ENCODE measurements at regions not wholly inside any gene's neighbourhood (a gene's known extent, or its start where the extent isn't known, plus 50 kb on each side); places are given as distances from the start of the nearest gene placed in this dataset.
"Not testable (repeated sequence)": the region's sequence is repeated elsewhere in the genome, so short reads cannot be mapped to it uniquely, and the experiment has no call there.

DNA sequence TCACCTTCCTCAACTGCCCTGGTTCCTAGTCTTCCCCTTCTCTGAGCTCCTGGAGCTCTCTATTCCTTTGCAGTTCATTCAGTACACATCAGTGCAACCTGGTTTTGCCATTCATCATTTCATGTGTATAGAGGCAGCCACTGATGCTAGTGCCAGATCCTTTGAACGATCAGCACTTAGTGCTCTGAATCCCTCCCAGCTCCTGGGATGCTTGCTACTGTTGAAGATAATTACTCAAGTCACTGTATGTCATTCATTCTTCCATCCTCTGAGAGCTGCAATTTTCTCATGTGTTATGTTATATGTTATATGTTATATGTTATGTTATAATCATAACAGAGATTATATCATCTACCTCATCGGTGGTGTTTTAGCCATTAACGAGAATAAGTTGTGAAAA is 98.5 kb upstream of the UXS1 start:
- no peak for DNase-seq (ENCODE audit: low read depth)

DNA sequence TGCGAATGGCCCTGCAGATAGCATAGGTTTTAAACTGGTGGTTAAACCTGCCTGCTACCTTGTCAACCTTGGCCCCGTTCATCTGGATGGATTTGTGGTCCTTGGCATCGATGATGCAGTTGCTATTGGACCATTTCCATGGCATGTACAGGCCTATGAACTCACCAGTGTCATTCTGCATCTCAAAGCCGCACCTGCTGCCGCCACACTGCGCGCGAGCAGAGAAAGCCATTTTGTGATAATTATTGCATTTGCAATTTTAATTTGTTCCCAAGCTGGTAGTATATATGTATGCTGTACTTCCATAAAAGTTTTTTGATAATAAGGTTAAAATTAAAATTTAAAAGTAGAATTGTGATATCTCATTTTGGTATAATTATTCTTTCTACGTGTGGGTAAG is 94.8 kb upstream of the UXS1 start:
- DNase-seq (ENCODE audit: low read depth), result no peak

DNA sequence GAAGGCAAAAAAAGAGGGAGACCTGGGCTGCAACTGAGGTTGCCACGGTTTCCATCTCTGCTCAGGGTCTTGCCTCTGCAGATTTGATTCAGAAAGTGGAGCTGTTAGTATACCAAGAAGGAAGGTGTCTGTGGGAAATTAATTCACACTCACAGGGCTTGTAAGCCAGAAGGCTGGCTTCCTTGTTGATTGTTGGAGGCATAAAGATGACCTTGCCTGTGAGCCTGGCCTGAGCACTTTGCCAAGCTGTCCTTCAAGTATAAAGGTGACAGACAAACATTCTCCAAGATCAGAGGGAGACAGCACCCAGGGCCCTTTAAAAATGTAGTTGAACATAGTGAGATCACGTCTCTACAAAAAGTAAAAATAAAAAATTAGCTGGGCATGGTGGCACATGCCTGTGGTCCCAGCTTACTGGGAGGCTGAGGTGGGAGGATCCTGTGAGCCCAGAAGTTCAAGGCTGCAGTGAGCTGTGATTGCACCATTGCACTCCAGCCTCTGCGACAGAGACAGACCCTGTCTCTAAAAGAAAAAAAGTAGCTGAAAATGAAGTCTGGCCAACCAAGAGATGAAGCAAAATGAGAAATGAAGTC is 91.2 kb upstream of the UXS1 start:
- DNase-seq (ENCODE audit: low read depth), result no peak

DNA sequence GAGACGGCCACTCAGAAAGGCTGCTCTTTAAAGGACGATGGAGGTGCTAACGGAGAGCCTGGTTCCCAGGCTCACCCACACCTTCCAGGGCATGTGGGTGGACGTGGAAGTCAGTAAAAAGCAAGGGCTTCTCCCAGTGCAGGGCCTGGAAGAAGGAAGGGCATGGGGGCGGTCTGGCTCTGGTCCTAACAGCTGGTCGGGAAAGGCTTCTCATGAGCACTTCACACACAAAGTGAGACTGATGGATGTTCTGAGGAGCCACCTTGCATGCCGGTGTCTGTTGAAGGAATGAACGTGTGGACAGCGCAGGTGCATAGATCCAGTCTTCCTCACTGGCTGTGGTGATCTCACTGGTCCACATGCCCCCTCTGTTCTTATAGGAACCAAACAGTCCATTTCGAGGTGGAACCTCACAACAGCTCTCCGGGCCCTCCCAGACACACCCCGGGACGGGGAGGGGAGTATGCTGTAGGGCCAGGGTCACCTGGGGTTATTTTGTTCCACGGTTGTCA is 90.6 kb upstream of the UXS1 start:
- no peak for DNase-seq (ENCODE audit: low read depth)

DNA sequence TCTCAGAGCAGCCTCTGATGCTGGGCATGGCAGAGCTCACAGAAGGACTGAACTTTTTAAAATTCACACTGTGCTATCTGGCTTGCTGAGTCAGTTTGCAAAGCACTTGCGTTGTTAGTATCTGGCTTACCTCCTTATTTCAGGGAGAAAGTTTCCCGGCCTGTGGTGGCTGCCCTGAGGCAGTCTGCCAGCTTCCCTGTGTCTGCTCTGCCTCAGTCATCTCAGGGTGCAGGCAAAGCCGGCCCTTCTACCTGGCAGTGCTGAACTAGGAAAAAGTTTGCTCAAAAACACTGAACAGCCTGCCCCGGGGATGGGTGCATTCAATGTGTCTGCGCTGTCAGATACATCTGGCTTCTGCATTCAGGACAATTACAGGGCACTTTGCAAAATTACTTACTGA is 90.2 kb upstream of the UXS1 start:
- no peak for DNase-seq (ENCODE audit: low read depth)

DNA sequence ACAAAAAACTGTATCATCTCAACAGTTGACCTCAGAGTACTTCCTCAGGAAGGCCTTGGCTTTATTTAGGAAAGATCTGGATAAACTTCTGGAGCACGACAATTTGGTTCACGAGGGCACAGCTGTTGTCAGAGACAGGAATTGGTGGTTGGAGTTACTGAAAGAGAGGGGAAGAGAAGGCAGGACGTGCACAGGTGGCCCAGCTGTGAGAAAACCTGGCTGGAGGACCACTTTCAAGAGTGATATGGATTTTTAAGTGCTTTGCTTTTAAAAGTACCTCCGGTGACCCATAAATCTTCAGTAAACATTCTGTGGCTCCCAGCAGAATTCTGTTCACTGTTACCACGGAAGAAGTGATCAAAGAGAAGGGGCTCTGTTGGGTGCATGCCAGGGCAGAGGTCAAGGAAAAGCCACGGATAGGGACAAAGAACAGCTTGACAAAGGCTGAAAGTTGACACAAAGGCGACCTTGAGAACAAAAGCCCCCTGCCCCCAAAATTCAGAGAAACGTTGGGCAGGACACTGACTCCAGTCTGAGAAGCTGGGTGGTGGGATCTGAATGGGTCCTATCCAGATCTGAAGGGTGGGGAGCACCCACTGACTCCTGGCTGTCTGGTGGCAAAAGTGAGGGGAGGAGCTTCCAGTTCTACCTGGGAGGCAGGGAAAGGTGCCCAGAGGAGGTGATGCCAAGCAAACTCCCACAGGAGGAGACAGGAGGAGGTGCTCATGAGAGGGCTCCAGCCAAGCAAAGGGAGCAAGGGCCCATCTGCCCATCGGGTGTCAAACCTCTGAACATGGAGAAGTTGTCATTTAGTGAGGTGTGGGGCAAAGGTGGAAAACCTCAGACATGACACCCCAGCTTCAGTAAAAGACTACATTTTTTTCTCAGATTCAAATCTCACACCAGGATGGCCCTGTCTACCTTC is 89.4 kb upstream of the UXS1 start:
- DNase-seq (ENCODE audit: low read depth), result not testable (repeated sequence)

DNA sequence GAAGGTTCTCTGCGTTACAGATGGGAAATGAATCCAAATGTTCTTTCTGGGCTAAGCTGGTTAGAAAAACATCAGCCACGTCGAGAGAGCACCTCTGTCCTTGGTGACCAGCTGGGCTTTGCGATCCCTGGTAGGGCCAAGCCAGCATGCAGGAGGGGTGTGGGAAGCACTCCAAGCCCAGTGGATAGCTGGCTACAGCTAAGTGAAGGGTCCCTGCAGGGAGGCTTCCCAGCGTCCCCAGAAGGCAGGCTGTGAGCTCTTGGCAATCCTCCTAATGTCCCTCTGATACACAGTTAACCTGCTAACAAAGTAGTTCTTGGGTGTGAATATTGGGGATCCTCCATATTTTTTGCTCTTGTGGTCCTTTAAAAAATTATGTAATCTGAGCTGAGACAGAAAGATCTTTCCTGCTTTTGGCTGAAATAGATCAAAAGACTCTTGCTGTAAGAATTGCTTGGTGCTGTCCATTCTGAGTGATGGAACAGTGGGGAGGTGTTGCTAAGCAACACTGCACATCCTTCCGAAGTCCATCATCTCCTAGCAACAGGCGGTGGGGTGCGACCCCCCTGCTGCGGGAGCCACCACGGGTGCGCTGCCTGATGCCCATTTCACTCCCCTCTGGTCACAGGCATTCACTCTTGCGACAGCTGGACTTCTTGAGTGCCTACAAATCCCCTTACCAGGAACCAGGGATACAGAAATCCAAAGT is 88.5 kb upstream of the UXS1 start:
- no peak for DNase-seq (ENCODE audit: low read depth)

DNA sequence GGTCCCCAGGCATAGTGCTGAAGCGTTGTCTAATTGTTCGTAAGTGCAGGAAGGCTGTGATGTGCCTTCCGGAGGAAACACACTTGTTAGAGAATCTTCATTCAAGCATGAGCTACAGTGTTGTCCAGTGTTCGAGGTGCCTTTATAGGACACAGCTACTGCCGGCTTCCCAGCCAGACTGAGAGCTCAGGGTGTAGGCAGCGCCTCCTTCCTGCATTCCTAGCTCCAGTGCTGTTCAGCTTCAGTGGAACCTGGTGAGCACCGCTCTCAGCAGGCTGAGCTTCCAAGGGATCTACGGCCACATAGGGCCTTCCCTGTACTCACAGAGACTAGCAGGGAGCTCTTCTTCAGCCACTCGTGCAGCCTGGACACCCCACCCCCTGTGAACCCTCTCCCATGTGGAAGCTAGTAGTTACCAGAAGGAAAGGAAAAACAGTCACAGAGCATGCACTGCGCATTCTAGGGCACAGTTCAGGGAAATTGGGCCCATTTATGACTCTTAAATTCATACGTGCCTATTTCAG is 87.9 kb upstream of the UXS1 start:
- DNase-seq (ENCODE audit: low read depth), result not testable (repeated sequence)

DNA sequence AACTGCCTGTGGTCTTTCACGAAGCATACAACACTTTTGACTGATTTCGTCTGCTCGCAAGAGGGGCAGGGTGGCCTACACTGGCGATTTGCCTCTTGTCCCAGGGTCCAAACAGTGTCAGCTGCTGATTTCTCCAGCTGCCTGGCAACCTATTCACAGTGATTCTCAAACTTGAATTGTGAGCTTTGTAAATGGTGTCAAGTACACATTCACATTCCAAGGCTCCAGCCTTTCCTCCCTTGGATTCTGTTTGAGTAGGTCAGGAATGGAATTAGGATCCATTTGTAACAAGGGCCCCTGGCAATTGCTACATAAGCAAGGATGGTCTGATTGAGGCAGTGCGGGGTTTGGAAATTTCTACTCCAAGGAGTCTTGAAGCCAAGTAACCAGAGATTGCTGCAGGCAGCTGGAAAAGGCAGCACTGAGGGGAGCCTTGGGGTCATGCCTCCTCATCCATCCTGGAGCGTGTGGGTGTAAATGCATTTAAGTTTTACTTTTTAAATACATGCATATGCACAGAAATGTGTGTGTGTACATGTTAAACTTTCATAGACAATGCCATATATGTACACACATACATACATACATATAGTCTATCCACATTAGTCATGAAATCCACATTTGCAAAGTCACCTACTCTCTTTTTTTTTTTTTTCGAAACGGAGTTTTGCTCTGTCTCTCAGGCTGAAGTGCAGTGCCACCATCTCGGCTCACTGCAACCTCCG is 86.8 kb upstream of the UXS1 start:
- DNase-seq (ENCODE audit: low read depth), result no peak

DNA sequence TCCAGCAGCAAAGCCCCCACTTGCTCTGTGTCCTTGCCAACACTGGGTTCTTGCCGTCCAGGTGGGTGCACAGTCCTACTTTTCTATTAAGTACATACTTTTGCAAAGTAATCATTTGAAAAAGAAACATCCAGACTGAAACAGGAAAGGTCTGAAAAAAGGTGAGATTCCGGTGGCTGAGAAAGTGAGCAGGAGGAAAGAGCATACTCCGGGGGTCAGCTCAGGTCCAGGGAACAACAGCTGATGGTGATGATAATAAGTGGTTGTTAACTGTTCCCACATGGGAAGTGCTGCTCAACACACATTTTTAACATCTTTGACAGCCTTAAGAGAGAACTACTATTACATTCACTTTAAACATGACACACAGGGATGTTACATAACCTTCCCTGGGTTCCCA is 86.1 kb upstream of the UXS1 start:
- DNase-seq (ENCODE audit: low read depth), result no peak

DNA sequence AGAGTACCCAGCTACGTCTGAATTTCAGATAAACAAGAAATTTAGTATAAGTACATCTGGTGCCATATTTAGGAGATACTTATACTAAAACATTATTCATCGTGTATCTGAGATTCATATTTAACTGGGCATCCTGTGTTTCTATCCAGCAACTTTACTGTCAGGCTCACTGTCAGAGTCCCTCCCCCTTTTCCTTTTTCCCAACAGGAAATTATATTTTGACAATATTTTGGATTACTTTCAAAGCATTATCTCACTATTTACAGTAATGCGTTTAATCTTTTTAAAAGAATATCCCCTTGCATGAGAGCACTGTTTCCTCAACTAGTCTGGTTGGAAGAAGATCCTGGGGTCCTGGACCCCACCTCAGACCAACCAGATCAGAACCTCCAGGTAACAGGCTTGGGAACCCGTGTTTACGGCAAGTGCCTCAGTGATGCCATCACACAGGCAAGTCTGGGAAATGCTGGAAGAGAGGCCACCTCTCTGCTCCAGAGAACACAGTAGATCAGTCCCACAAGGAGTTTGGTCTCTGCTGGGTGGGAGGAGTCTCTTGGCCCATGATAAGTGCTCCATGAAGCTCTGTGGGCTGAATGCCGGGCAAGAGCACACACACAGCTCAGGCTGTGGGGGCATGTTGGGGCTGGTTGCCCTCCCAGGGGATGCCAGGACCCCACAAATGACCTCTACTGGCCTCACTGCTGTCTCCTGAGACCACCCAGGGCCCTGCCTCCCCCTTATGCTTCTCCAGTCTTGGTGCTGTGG is 84.2 kb upstream of the UXS1 start:
- no peak for DNase-seq (ENCODE audit: low read depth)

DNA sequence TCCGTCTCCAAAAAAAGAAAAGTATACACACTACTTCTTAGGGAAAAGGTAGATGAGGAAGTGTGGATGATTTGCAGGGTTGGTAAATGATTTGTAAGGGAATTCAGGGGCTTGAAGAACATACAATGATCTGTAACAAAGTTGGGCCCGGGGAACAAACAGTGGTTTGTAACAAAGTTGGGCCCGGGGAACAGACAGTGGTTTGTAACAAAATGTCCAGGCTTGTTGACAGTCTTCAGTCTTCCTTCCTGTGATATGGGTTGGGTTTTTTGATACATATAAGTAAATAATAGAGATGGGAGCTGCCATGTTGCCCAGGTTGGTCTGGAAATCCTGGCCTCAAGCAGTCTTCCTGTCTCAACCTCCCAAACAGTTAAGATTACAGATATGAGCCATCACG is 83.3 kb upstream of the UXS1 start:
- no peak for DNase-seq (ENCODE audit: low read depth)

DNA sequence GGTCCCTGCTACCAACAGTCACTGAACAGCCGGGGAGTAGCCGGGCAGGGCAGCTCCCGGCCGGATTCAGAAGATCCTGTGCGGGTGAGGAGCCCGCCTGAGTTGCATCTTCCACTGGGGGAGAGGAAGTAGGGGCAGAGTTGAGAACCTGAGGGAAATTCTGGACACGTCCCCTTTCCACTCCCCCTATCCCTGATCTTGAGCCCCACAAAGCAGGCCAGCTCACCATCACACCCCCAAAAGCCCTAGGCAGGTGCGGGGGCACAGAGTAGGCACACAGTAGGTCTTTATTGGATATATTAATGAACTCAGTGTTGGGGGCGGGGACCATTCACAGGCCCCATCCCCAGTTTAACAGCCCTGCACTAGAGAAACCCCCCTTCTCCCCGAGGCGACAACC is 81.9 kb upstream of the UXS1 start:
- DNase-seq (ENCODE audit: low read depth), result no peak

DNA sequence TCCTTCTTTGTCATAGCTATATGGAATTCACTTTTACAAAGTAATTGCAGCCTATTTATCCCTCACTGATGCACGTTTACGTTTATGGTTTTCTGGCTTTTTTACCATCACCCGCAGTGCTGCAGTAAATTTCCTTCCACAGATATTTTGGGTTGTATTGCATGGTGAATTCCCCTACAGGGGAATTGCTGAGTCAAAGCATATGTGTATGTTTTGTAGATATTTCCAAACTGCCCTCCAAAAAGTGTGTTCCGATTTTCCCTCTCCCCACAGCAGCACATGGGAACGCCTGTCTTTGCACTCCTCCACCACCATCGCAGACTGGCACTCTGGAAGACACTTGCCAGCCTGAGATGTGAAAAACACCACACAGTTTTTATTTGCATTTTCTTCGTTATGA is 80.6 kb upstream of the UXS1 start:
- no peak for DNase-seq (ENCODE audit: low read depth)

DNA sequence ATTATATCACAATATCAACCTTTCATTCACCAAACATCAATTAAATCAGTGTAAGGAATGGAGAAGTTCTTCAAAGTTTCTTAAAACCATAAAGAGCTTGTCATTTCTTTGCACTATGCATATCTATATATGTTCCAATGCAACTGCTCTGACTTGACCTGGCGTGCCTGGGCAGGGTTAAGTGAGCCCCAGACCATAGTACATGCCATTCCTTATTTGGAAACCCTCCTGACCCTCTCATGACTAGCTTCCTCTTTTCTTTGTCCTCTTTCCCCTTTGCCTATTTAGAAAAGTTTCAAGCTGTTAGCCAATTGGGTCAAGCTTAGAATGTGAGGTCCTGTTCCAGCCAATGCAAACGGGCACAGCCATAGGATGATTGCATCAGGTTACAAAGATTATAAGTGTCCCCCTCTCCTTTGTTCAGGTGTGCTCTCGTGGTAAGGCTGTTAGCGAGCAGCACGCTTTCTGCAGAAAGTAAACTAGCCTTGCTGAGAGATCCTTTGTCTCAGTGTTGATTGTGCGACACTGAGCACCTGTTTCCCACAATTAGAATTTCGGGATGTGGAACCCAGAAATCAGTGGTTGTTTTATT is 78.2 kb upstream of the UXS1 start:
- DNase-seq (ENCODE audit: low read depth), result no peak

DNA sequence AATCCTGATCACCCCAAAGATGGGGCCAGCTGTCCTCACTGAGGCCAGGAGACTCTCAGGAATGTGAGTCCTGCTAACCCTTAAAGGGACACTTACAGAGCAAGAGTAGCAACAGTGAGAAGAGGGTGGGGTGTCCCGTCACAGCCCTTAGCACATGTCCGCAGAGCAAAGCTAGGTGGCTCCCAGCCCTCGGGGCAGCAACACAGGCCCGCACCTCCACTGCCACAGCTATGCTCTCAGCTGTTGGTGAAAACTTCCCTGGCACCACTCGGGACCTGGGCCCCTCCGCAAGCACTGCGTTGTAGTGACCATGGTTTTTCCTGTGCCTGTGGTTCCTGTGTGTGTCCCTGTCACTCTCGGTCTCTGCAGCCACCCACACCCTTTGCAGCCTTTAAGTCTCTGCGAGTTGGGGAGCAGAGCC is 76.4 kb upstream of the UXS1 start:
- DNase-seq (ENCODE audit: low read depth), result no peak

DNA sequence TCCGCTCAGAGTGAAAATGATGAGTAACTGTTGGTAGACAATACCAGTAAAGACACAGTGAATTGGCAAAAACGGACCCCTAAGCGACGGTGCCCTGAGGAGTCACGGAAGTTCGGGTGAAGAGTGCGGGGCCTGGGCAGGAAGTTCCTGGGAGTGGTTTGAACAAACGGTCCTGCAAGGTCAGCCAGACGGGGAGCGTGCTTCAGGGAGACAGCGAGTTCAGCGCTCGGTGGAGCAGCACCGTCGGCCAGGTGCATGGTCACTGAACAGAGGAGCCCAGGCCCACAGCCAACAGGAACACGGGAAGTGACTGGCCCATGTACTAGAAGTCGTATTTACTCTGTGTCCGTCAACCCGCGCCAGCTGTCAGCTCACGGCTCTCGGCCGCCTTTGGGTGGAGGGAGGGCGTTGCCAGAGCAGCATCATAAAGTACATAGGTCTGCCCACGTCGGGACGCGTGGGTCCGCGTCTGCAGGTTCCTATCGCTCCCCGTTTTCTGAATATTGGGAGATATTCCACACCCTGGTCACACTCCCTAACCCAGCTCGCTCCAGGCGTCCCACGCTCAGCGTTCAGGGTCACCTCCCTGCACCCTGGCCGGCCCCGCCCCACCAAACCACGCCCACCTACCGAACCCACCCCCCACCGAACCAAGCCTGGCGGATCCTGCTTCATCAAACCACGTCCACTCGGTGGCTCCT is 75.6 kb upstream of the UXS1 start:
- no peak for DNase-seq (ENCODE audit: low read depth)

DNA sequence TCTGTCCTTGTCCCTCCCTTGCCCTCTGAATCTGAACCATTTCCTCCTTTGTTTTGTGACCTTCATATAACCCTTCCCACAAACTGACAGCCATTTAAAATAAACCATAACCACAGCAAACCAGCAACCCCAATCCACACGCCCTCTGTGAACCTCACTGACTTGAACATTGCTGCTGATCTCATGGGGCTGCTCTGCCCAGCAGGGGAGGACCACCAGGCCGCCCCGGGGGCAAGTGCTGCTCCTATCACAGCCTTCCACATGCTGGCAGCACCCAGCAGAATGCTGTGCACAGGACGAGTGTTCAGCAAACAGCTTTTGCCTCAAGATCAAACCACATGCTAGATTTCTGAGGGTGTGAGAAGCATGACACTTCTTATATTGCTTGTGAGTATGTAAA is 73.9 kb upstream of the UXS1 start:
- DNase-seq (ENCODE audit: low read depth), result no peak

DNA sequence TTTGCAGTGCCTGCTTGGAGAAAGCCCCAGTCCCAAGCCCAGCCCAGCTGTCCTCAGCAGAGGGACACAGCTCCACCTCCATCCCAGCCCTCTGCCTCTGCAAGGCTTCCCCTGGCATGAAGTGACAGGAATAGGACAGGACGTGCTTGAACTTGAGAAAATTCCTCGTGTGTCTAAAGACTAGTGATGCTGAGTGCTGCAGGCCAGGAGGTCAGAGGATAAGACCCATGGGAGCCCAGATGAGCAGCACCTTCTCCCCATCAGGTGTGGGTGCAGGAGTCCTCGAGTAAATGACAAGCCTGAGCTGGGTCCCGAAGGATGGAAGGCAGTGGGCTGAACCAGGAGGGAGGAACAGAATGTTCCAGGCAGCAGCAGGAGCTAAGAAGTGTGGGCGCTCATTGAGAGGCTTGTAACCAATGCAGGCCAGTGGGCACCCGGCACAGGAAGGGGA is 67.8 kb upstream of the UXS1 start:
- no peak for DNase-seq (ENCODE audit: low read depth)

DNA sequence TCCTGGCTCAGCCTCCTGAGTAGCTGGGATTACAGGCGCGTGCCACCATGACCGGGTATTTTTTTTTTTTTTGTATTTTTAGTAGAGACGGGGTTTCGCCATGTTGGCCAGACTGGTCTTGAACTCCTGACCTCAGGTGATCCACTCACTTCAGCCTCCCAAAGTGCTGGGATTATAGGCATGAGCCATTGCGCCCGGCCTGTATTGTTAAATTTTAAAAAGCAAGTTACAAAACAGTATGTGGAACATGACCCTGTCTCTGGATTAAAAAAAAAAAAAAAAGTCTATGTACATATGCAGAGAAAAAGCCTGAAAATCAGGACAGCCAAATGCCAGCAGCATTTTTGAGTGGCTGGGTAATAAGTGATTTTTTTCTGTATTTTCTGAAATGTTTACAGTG is 64.8 kb upstream of the UXS1 start:
- DNase-seq (ENCODE audit: low read depth), result not testable (repeated sequence)

Measured in forelimb muscle (tissue), 1 donor.